Epithelial cell of proximal tubule (primary cell): ENCODE measurements at regions not wholly inside any gene's neighbourhood (a gene's known extent, or its start where the extent isn't known, plus 50 kb on each side); places are given as distances from the start of the nearest gene placed in this dataset.

Experiments
- DNase-seq: peaks from one replicate; pipeline ENCODE4 v3.0.0-alpha.2; 2011; ENCODE audit warnings: low read depth
- H3K4me3 ChIP-seq: 2 replicates; pipeline ENCODE4 v1.5.1; 2011; ENCODE audit warnings: low read depth, mild to moderate bottlenecking, low read length
- CTCF ChIP-seq: conservative IDR thresholded peaks from 2 replicates; pipeline ENCODE4 v1.5.1; 2012; ENCODE audit warnings: low read depth, mild to moderate bottlenecking, low read length

DNA sequence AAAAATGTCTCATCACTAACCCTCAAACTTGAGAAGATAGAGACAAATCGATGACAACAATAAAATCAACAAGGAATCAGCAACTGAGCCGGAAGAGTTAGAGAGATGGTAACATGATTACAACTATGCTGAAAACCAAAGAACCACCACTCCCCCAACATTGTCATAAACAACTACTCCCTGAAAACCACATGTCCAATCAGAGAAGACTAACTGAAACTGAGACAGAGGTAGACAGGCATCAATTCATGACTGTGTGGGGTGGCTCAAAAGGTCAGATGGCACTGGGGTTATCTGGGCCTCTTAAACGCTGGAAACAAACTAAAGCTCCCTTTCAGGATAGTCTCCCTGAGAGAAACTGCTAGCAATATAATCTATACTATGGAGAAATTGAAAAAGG lies 488.8 kb downstream of the KCTD12 start:
- H3K4me3 ChIP-seq = no peak overlapping the region
- no peak for DNase-seq
- TF ChIP-seq CTCF = no peak

GRCh38 chr13:76389321-76389720 lies 496.9 kb downstream of the KCTD12 start:
- no peak for DNase-seq
- no peak overlapping the region for H3K4me3 ChIP-seq
- TF ChIP-seq CTCF = no peak

DNA sequence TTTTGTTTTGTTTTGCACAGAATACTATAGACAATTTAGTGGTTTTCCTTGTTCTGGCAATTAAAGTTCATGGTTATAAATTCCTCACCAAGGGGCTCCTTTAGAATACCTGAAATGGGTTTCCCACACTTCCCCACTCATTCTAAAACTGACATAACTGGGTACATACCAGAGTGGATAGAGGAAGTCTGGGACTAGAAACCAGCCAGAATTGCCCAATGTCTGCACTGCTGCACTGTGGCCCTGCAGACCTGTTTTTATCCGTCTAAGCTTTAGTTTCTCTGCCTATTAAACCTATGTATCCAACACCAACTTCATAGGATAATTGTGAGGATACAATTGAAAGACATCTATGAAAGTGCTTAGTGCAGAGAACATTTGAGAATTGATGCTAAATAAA lies 498.6 kb downstream of the KCTD12 start:
- TF ChIP-seq CTCF = no peak

GRCh38 chr13:76386321-76386720 lies 499.9 kb downstream of the KCTD12 start:
- no peak for DNase-seq
- H3K4me3 ChIP-seq = no peak overlapping the region
- no peak for TF ChIP-seq CTCF

More for the DNA sequence above, 498.6 kb downstream of the KCTD12 start:
- DNase-seq = no peak
- no peak overlapping the region for H3K4me3 ChIP-seq

DNA sequence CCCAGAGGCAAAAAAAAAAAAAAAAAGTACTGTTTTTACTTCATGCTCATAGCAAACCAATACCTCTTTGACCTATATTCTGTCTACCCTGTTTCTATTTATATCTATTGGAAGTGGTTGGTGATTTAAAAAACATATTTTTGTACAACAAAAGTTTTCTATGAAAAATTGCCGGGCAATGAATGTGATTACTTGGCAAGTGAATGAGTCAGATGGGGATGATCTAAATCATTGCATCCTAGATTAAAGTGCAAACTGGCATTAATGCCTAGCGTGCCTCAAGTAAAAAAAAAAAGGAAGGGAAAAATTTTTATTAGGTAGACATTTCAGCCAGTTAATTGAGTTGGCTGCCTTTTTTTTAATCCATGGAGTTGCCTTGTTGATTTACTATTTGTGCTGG lies 500.6 kb downstream of the KCTD12 start:
- DNase-seq = no peak
- no peak for TF ChIP-seq CTCF

GRCh38 chr13:76383676-76384461 lies 502.3 kb downstream of the KCTD12 start:
- peak; percentile 13 for DNase-seq
- H3K4me3 ChIP-seq = no peak overlapping the region
- TF ChIP-seq CTCF = no peak

More for the DNA sequence above, 500.6 kb downstream of the KCTD12 start:
- no peak overlapping the region for H3K4me3 ChIP-seq
